GM12878 (cell line): ENCODE measurements at regions not wholly inside any gene's neighbourhood (a gene's known extent, or its start where the extent isn't known, plus 50 kb on each side); places are given as distances from the start of the nearest gene placed in this dataset.

Source experiments
- CEBPB ChIP-seq, 2 experiments: fragments of 150-350 bp in 1 of 2; IDR thresholded peaks; 2 replicates each; pipeline ENCODE4 v1.6.1; 2012 to 2014; ENCODE audit warnings: low read depth in 2 of 2, low read length in 2 of 2, borderline replicate concordance in 1 of 2, inconsistent platforms in 1 of 2
- CREB1 ChIP-seq: IDR thresholded peaks from 2 replicates; pipeline ENCODE4 v1.6.1; 2012; ENCODE audit warnings: low read depth, mild to moderate bottlenecking, inconsistent platforms
- STAT3 ChIP-seq: IDR thresholded peaks from 2 replicates; pipeline ENCODE4 v1.6.1; 2011; ENCODE audit warnings: low read depth, low read length, improper control_type of control experiment
- SUZ12 ChIP-seq: fragments of 200-600 bp; sonication (generic); IDR thresholded peaks from one replicate; pipeline ENCODE4 v1.6.1; 2018; ENCODE audit warnings: antibody characterized with exemption, mild to moderate bottlenecking; ENCODE audit not compliant: unreplicated experiment
- TF ChIP-seq, protein P1 (sequence below), 3 experiments: IDR thresholded peaks in 2 of 3; conservative IDR thresholded peaks in 1 of 3; 2 replicates each; pipeline ENCODE4 v1.5.1; 2011; ENCODE audit warnings: low read depth in 3 of 3, low read length in 3 of 3, mild to moderate bottlenecking in 3 of 3, control low read depth in 2 of 3, moderate library complexity in 2 of 3, inconsistent platforms in 1 of 3, mixed read lengths in 1 of 3; ENCODE audit not compliant: control insufficient read depth in 2 of 3, insufficient read depth in 1 of 3; ENCODE audit errors: extremely low read depth in 1 of 3

GRCh38 chr11:133723056-133723455, 122.3 kb downstream of the SPATA19 start:
- TF ChIP-seq CREB1 (no peak), CEBPB (IDR thresholded peaks at IDR 0.05; ENCODE audit: borderline replicate concordance in 1 of 2, low read depth in 2 of 2, low read length in 2 of 2) (no peak), STAT3 (no peak), SUZ12 (no peak)
- TF ChIP-seq, protein P1, sequence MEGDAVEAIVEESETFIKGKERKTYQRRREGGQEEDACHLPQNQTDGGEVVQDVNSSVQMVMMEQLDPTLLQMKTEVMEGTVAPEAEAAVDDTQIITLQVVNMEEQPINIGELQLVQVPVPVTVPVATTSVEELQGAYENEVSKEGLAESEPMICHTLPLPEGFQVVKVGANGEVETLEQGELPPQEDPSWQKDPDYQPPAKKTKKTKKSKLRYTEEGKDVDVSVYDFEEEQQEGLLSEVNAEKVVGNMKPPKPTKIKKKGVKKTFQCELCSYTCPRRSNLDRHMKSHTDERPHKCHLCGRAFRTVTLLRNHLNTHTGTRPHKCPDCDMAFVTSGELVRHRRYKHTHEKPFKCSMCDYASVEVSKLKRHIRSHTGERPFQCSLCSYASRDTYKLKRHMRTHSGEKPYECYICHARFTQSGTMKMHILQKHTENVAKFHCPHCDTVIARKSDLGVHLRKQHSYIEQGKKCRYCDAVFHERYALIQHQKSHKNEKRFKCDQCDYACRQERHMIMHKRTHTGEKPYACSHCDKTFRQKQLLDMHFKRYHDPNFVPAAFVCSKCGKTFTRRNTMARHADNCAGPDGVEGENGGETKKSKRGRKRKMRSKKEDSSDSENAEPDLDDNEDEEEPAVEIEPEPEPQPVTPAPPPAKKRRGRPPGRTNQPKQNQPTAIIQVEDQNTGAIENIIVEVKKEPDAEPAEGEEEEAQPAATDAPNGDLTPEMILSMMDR (IDR thresholded peaks at IDR 0.05 in 2 of 3, conservative IDR thresholded peaks at IDR 0.05 in 1 of 3; ENCODE audit: control insufficient read depth in 2 of 3, extremely low read depth in 1 of 3, insufficient read depth in 1 of 3, low read depth in 3 of 3, low read length in 3 of 3): no peak
